Jurkat, Clone E6-1 (cell line): ENCODE measurements at regions not wholly inside any gene's neighbourhood (a gene's known extent, or its start where the extent isn't known, plus 50 kb on each side); places are given as distances from the start of the nearest gene placed in this dataset.
"Not testable (repeated sequence)": the region's sequence is repeated elsewhere in the genome, so short reads cannot be mapped to it uniquely, and the experiment has no call there.

Experiments used
- DNase-seq: peaks from one replicate; pipeline ENCODE4 v3.0.0-alpha.2; 2011; ENCODE audit warnings: low read depth, low spot score
- H3K4me3 ChIP-seq: 2 replicates; pipeline ENCODE4 v1.5.1; 2011; ENCODE audit warnings: mild to moderate bottlenecking, low read length, control low read depth, moderate library complexity

GRCh38 chr3:105274536-105274935 lies 92.2 kb upstream of the ALCAM start:
- DNase-seq = no peak
- H3K4me3 ChIP-seq = no peak overlapping the region

GRCh38 chr3:105274958-105275357 lies 91.8 kb upstream of the ALCAM start:
- no peak overlapping the region for H3K4me3 ChIP-seq
- no peak for DNase-seq

GRCh38 chr3:105277656-105278055 lies 89.1 kb upstream of the ALCAM start:
- no peak for DNase-seq
- no peak overlapping the region for H3K4me3 ChIP-seq

- H3K4me3 ChIP-seq = no peak overlapping the region
- no peak for DNase-seq
Measured at GRCh38 chr3:105278688-105279087, 88.0 kb upstream of the ALCAM start.

- peak; percentile 2 for DNase-seq
- no peak overlapping the region for H3K4me3 ChIP-seq
Measured at GRCh38 chr3:105281989-105282388, 84.7 kb upstream of the ALCAM start.

GRCh38 chr3:105284876-105285275 lies 81.8 kb upstream of the ALCAM start:
- H3K4me3 ChIP-seq = no peak overlapping the region
- no peak for DNase-seq

GRCh38 chr3:105285653-105286241 lies 81.0 kb upstream of the ALCAM start:
- no peak overlapping the region for H3K4me3 ChIP-seq
- no peak for DNase-seq

GRCh38 chr3:105293441-105293840 lies 73.3 kb upstream of the ALCAM start:
- no peak for DNase-seq
- no peak overlapping the region for H3K4me3 ChIP-seq

- DNase-seq, H3K4me3 ChIP-seq: not testable (repeated sequence)
Measured at GRCh38 chr3:105296182-105296822, 70.4 kb upstream of the ALCAM start.

GRCh38 chr3:105304487-105304886 lies 62.2 kb upstream of the ALCAM start:
- no peak for DNase-seq
- no peak overlapping the region for H3K4me3 ChIP-seq

GRCh38 chr3:105315144-105315543 lies 51.6 kb upstream of the ALCAM start:
- H3K4me3 ChIP-seq = no peak overlapping the region

GRCh38 chr3:105315815-105316214 lies 50.9 kb upstream of the ALCAM start:
- DNase-seq = no peak
- no peak overlapping the region for H3K4me3 ChIP-seq

More at GRCh38 chr3:105315144-105315543, 51.6 kb upstream of the ALCAM start:
- no peak for DNase-seq

- no peak overlapping the region for H3K4me3 ChIP-seq
- no peak for DNase-seq
Measured at GRCh38 chr3:105316331-105316730, 50.4 kb upstream of the ALCAM start.
